Activated CD4-positive, alpha-beta T cell treated with anti-CD3 and anti-CD28 coated beads, Interleukin-2, amount 50 U/mL, for 4 hours (primary cell): ENCODE measurements at regions not wholly inside any gene's neighbourhood (a gene's known extent, or its start where the extent isn't known, plus 50 kb on each side); places are given as distances from the start of the nearest gene placed in this dataset.

Source experiments
- DNase-seq, 2 experiments: peaks; one replicate each; pipeline ENCODE4 v3.0.0-alpha.2; 2020

- DNase-seq, result no peak
Measured at GRCh38 chr11:32210556-32210955, 119.7 kb downstream of the RCN1 start.

GRCh38 chr11:32213223-32213622 lies 122.3 kb downstream of the RCN1 start:
- DNase-seq, result no peak

DNA sequence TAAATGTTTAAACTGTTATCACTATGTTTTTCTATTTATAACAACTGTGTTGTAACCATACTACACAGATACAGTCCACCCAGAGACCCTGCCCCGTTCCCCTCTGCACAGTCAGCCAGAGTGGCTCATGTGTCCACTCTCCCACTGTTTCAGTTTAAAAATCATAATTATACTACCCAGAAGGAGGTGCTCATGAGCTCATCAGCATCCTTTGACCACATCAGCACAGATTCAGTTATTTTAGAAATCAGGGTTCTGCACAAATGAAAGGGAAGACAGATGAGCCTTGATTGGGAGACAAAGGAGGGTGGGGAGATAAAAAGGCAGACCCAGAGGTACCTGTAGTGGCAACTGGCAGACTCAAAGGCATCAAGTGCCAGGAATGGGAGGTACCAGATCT lies 124.3 kb downstream of the RCN1 start:
- no peak for DNase-seq

- DNase-seq, result no peak
Measured at GRCh38 chr11:32216749-32217148, 125.9 kb downstream of the RCN1 start.

GRCh38 chr11:32219320-32219719 lies 128.4 kb downstream of the RCN1 start:
- no peak for DNase-seq

DNA sequence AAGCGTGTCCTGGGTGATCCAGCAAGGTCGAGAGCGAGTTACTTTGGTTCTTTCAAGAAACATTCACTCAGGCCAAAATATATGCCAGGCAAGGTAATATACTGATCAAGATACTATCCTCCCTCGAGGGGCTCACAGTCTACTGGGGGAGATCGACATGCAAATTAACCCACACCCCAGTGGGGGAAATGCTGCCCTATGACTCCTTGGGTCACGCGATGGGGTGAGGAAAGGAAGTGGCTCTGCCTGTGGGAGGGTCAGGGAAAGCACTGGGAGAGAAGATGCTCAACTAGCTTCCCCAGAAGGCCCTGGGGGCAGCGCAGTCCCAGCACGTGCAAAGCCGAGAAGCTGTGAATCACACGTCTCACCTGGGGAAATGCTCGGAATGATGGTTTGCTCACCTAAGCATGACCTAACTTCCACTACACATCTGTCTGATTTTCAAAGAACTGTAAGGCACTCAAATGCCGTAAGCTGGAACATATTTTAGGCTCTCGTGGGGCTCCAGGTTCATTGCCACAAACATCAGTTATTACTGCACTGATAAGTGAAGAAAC lies 130.7 kb downstream of the RCN1 start:
- DNase-seq, result no peak

GRCh38 chr11:32224580-32224979 lies 133.7 kb downstream of the RCN1 start:
- no peak for DNase-seq

- DNase-seq, result no peak
Measured at GRCh38 chr11:32225571-32226285, 134.9 kb downstream of the RCN1 start.

- no peak for DNase-seq
Measured at GRCh38 chr11:32226480-32226879, 135.6 kb downstream of the RCN1 start.

DNA sequence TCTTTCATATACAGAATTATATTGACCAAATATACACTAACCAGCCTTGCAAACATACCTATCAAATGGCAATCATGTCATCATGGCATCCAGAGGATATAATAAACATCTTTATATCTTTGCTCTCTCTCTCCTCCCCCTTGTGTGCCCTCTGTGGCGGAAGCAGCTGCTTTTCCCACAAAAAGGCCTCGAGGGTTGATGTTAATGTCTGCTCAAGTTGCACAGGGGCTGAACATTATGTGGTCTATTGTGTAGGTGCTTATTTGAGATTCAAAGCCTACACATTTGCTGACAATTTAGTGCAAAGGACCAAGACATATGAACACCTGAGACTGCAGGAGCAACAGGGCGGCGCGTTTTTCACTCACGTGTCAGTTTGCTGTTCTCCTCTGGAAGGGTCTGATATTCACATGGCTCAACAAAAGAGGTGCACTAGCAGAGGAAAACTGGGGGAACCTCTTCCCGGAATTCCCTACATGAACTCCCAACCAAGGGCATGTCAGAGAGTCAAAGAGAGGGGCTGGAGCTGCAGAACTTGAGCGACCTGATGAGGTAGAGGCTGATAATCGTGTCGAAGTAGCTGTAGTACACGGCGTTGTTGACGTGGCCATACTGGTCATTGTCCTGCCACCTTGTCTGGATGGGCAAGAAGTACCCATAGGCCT lies 138.8 kb downstream of the RCN1 start:
- DNase-seq, result no peak

- no peak for DNase-seq
Measured at GRCh38 chr11:32231909-32232493, 141.1 kb downstream of the RCN1 start.

GRCh38 chr11:32232516-32232915 lies 141.6 kb downstream of the RCN1 start:
- no peak for DNase-seq

- no peak for DNase-seq
Measured at GRCh38 chr11:32233276-32233675, 142.4 kb downstream of the RCN1 start.

DNA sequence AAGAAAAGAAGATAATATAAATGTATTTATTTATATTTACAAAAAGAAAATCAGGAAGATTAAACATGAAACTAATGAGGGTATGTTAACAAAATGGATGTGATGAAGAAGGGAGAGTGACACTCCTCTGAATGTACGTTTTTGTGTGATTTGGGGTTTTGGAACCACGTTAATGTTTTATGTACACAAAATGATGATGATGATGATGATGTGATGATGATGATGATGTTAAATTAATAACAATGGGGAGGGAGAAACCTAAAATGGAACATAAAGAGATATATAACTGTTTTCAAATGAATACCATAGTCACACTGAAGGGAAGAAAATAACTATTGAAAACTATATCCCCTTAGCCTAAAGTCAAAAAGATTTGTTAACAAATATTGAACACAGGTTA lies 143.1 kb downstream of the RCN1 start:
- DNase-seq, result no peak

DNA sequence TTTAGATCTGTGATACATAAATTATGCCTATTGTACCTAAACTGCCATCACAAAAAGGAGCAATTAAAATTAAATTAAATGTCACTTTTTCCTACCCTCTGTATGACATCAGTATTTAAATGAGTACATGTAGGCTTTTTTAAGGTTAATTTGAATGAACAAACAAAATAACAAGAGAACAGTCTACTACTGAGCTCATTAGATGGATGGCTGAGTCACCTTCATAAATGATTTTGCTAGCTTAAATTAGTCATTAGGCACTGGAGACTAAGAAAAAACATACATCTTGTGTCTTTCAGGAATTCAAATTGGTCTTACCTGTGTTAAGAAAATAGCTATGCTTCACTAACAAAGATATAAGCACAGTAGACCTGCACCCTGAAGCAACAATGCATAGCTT lies 153.6 kb downstream of the RCN1 start:
- DNase-seq, result no peak

DNA sequence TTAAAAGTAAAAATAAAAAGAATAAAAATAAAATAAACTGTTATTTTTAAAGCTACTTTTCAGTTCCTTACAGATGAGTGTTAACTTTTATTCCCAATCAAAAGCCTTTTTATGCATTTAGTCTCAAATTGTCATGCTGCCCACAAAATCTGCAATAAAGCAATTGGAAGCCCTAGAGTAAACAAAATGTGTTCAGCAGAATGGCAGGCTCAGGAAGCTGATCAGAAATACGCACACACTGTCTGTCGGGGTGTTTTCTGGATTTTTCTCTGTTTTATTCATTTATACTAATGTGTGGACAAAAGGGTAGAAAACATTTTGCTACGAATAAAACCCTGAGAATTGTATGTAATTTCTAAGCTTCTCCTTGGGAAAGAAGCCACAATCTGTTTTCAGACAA lies 162.8 kb downstream of the RCN1 start:
- DNase-seq, result no peak

DNA sequence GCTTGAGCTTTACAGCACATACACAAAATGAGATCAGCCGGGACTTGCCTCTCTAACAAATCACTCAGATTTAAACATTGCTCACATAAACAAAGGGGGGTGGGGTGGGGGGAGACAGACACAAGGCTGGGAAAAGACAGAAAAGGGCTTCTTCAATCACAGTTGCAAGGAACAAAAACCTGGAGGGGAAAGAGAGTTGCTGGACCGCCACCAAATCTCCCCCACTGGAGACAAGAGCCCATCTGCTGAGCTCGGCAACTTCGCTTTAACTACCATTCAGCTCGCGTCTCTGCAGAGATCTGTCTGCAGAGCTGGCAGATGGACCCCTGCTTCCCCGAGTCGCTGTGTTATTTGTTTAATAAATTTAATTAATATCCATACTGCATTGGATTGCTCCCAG lies 165.0 kb downstream of the RCN1 start:
- no peak for DNase-seq

- no peak for DNase-seq
Measured at GRCh38 chr11:32256466-32256865, 165.6 kb downstream of the RCN1 start.

- no peak for DNase-seq
Measured at GRCh38 chr11:32259641-32260081, 168.8 kb downstream of the RCN1 start.

DNA sequence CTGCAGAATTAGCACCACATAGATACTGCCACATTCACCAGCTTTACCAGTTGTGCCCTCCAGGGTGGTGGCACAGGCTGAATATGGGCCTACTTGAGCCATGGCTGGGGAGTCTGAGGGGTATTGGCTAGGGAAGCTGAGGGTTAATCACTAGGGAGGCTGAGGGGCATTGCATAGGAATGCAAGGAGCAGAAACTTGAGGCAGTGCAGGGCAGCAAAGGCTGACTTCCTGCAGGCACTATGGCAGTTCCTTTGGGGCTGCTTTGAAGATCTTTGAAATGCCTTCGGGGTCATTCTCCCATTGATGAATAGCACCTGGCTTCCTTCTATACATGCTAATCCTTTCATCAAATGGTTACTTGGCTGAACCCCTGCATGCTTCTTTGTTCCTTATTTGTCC lies 171.5 kb downstream of the RCN1 start:
- no peak for DNase-seq

- DNase-seq, result no peak
Measured at GRCh38 chr11:32265911-32266310, 169.4 kb downstream of the WT1 start.

GRCh38 chr11:32266601-32267000 lies 168.7 kb downstream of the WT1 start:
- no peak for DNase-seq

GRCh38 chr11:32267679-32268187 lies 167.6 kb downstream of the WT1 start:
- no peak for DNase-seq

- no peak for DNase-seq
Measured at GRCh38 chr11:32273931-32274330, 161.4 kb downstream of the WT1 start.
